GM06990 (cell line): ENCODE measurements at regions not wholly inside any gene's neighbourhood (a gene's known extent, or its start where the extent isn't known, plus 50 kb on each side); places are given as distances from the start of the nearest gene placed in this dataset.

ENCODE experiments used
- DNase-seq: peaks from one replicate; pipeline ENCODE4 v3.0.0-alpha.2; 2011; ENCODE audit not compliant: insufficient read length; ENCODE audit errors: extremely low read depth
- H3K27me3 ChIP-seq: replicated peaks from 2 replicates; pipeline ENCODE4 v1.6.0; 2011; ENCODE audit warnings: low read length; ENCODE audit not compliant: control insufficient read depth, insufficient read depth
- H3K36me3 ChIP-seq: 2 replicates; pipeline ENCODE4 v1.5.1; 2011; ENCODE audit warnings: low read length; ENCODE audit not compliant: control insufficient read depth, insufficient read depth
- H3K4me3 ChIP-seq: replicated peaks from 2 replicates; pipeline ENCODE4 v1.5.1; 2011; ENCODE audit warnings: low read depth, mild to moderate bottlenecking, control low read depth, low read length
- CTCF ChIP-seq: IDR thresholded peaks from 2 replicates; pipeline ENCODE4 v1.5.1; 2011; ENCODE audit warnings: low read length, control low read depth, mild to moderate bottlenecking, inconsistent platforms; ENCODE audit not compliant: insufficient read depth, poor library complexity, severe bottlenecking

GRCh38 chr1:96020378-96020777 lies 701.2 kb upstream of the PTBP2 start:
- H3K4me3 ChIP-seq = no peak overlapping the region
- no peak for DNase-seq
- TF ChIP-seq CTCF = no peak
- no peaks in the 10 kb centered on the region for H3K27me3 ChIP-seq
- H3K36me3 ChIP-seq = no peaks in the 10 kb centered on the region

- no peak for TF ChIP-seq CTCF
- H3K4me3 ChIP-seq = no peak overlapping the region
- no peaks in the 10 kb centered on the region for H3K27me3 ChIP-seq
- no peak for DNase-seq
- H3K36me3 ChIP-seq = no peaks in the 10 kb centered on the region
Observed at GRCh38 chr1:96025062-96025461, 696.5 kb upstream of the PTBP2 start.

- H3K4me3 ChIP-seq = no peak overlapping the region
- no peak for TF ChIP-seq CTCF
- no peak for DNase-seq
- H3K27me3 ChIP-seq = no peaks in the 10 kb centered on the region
- H3K36me3 ChIP-seq = no peaks in the 10 kb centered on the region
Observed at GRCh38 chr1:96028071-96028470, 693.5 kb upstream of the PTBP2 start.

GRCh38 chr1:96030312-96030711 lies 691.3 kb upstream of the PTBP2 start:
- DNase-seq = no peak
- Histone ChIP-seq H3K36me3 (no peaks in the 10 kb centered on the region), H3K4me3 (no peak overlapping the region), H3K27me3 (no peaks in the 10 kb centered on the region)
- no peak for TF ChIP-seq CTCF

- H3K27me3 ChIP-seq = no peaks in the 10 kb centered on the region
- no peak for TF ChIP-seq CTCF
- DNase-seq = no peak
- no peaks in the 10 kb centered on the region for H3K36me3 ChIP-seq
- H3K4me3 ChIP-seq = no peak overlapping the region
Observed at GRCh38 chr1:96034006-96034405, 687.6 kb upstream of the PTBP2 start.

GRCh38 chr1:96036763-96037162 lies 684.8 kb upstream of the PTBP2 start:
- H3K27me3 ChIP-seq = no peaks in the 10 kb centered on the region
- no peak for TF ChIP-seq CTCF
- DNase-seq = no peak
- H3K4me3 ChIP-seq = no peak overlapping the region
- H3K36me3 ChIP-seq = no peaks in the 10 kb centered on the region
